D721Med (cell line): ENCODE measurements at regions not wholly inside any gene's neighbourhood (a gene's known extent, or its start where the extent isn't known, plus 50 kb on each side); places are given as distances from the start of the nearest gene placed in this dataset.
"Not testable (repeated sequence)": the region's sequence is repeated elsewhere in the genome, so short reads cannot be mapped to it uniquely, and the experiment has no call there.

Source experiments
- DNase-seq: peaks from one replicate; pipeline ENCODE4 v3.0.0; 2011; ENCODE audit warnings: low spot score; ENCODE audit not compliant: insufficient read length
- FAIRE-seq: peaks from 2 replicates; lab custom pipeline; 2011; peaks lifted over from hg19 to GRCh38; lab: Jason Lieb, UNC
- CTCF ChIP-seq: IDR thresholded peaks from 2 replicates; pipeline ENCODE4 v1.5.1; 2012; ENCODE audit warnings: mild to moderate bottlenecking, control low read depth; ENCODE audit not compliant: insufficient read depth; ENCODE audit errors: missing control alignments

- FAIRE-seq (no peak), DNase-seq (no peak)
- TF ChIP-seq CTCF: no peak
These were observed 302.0 kb downstream of the AGTPBP1 start for GRCh38 chr9:85439791-85440190.

DNA sequence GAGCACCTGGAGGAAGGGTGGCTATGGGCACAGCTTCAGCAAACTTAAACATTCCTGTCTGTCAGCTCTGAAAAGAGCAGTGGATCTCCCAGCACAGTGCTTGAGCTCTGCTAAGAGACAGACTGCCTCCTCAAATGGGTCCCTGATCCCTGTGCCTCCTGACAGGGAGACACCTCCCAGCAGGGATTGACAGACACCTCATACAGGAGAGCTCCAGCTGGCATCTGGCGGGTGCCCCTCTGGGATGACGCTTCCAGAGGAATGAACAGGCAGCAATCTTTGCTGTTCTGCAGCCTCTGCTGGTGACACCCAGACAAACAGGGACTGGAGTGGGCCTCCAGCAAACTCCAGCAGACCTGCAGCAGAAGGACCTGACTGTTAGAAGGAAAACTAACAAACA, 307.8 kb downstream of the AGTPBP1 start:
- FAIRE-seq, DNase-seq: not testable (repeated sequence)

- DNase-seq, FAIRE-seq: not testable (repeated sequence)
These were observed 308.2 kb downstream of the AGTPBP1 start for GRCh38 chr9:85433551-85433950.

GRCh38 chr9:85433046-85433445, 308.7 kb downstream of the AGTPBP1 start:
- TF ChIP-seq CTCF: no peak
- DNase-seq (no peak), FAIRE-seq (no peak)

- DNase-seq: no peak
- no peak for FAIRE-seq
- TF ChIP-seq CTCF: no peak
These were observed 309.2 kb downstream of the AGTPBP1 start for GRCh38 chr9:85432599-85432998.

DNA sequence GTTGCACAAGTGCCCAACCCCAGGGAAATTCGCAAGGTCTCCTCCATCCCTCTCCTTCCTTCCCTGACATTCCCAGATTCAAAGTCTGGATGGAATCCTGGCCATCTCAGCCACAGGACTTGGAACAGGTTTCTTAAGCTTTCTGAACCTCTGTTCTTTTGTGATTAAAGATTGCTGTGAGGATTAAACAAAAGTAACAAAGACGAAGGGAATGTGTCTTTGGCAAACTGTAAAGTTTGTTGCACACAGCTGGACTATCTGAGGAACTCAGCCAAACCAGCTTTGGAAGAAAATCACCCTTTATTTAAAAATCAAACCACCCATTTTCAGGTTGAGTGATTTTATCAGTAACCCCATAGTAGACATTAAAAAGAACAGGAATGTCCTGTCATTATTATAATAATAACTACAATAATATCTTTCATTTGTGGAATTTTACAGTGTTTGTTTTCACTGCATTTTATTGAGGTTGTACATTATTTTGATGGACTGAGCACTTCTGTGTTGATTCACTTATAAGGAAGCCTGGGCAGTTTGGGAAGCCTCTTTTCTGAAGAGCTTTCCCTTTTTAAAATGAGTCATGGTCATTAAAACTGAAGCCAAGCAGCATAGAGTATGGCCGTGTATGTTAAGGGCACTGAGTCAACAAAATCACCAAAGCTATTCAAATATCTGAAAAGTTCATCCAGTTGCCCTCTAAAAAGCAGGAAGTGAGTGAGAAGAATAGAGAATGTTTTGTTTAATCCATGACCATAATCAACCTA, 310.2 kb downstream of the AGTPBP1 start:
- FAIRE-seq (no peak), DNase-seq (no peak)
- no peak for TF ChIP-seq CTCF

GRCh38 chr9:85430659-85431338, 311.0 kb downstream of the AGTPBP1 start:
- no peak for DNase-seq
- TF ChIP-seq CTCF: no peak

DNA sequence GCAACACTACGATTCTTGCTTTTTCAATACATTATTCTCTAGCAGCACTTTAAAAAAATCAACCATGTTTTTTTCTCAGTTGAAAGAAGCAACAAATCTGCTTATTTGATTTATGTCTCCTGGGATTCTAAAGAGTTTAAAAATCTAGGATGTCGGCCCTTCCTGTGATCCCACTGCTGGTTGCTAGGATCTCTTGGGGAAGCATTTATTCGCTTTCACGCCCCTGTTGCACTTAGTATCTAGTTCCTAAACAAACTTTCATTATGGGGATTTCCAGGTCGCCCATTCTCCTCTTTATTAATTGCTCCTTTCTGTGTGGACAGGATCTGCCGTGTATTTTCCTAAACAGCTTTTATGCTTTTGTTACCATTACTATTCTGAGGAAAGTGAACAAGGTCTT, 313.5 kb downstream of the AGTPBP1 start:
- FAIRE-seq: no peak

More at GRCh38 chr9:85430659-85431338, 311.0 kb downstream of the AGTPBP1 start:
- no peak for FAIRE-seq

More for the DNA sequence above, 313.5 kb downstream of the AGTPBP1 start:
- DNase-seq: no peak
- no peak for TF ChIP-seq CTCF
